ENCODE measurements at regions not wholly inside any gene's neighbourhood (a gene's known extent, or its start where the extent isn't known, plus 50 kb on each side); places are given as distances from the start of the nearest gene placed in this dataset.
"Not testable (repeated sequence)": the region's sequence is repeated elsewhere in the genome, so short reads cannot be mapped to it uniquely, and the experiment has no call there.

DNA sequence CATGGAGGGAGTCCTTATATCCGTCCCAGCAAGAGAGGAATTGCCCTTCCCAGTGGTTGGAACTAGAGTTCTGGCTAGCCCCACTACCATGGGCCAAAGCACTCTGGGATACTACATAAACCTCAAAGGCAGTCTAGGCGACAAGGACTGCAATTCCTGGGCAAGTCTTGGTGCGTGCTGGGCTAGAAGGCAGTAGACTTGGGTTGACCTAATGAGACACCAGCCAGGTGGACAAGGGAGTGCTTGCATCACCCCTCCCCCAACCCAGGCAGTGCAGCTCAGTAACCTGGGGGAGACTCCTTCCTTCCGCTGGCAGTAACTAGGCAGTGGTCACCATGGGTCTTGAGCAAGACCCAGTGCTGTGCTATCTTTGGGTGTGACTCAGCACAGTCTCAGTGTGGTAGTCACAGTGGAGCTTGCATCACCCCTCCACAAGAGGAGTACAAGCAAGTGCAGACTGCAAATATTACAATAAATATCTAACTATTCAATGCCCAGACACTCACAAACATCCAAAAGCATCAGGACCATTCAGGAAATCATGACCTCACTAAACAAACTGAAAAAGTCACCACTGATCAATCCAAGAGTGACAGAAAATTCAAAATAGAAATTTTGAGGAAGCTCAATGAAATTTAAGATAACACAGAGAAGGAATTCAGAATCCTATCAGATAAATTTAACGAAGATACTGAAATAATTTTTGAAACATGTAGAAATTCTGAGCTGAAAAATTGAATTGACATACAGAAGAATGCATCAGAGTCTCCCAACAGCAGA lies 84.7 kb upstream of the LYPLAL1 start:
- FAIRE-seq: no peak
- intact Hi-C loops (cut with DNase I): no loop called here
- H3K36me3 ChIP-seq: no peaks in the 10 kb centered on the region
- peak in 3 of 4 donors; percentile 53 to 92 (median 87) for ATAC-seq
- no peaks in the 10 kb centered on the region for H3K4me1 ChIP-seq
- no peaks in the 10 kb centered on the region for H3K27me3 ChIP-seq
- DNase-seq: peak in 3 of 6 donors; percentile 16 to 30 (median 26)
- H3K27ac ChIP-seq: no peak overlapping the region
- TF ChIP-seq, protein P1, sequence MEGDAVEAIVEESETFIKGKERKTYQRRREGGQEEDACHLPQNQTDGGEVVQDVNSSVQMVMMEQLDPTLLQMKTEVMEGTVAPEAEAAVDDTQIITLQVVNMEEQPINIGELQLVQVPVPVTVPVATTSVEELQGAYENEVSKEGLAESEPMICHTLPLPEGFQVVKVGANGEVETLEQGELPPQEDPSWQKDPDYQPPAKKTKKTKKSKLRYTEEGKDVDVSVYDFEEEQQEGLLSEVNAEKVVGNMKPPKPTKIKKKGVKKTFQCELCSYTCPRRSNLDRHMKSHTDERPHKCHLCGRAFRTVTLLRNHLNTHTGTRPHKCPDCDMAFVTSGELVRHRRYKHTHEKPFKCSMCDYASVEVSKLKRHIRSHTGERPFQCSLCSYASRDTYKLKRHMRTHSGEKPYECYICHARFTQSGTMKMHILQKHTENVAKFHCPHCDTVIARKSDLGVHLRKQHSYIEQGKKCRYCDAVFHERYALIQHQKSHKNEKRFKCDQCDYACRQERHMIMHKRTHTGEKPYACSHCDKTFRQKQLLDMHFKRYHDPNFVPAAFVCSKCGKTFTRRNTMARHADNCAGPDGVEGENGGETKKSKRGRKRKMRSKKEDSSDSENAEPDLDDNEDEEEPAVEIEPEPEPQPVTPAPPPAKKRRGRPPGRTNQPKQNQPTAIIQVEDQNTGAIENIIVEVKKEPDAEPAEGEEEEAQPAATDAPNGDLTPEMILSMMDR (IDR thresholded peaks at IDR 0.05): no peak
- H3K4me3 ChIP-seq: no peak overlapping the region
- H3K9me3 ChIP-seq: no peaks in the 10 kb centered on the region
- WGBS, 2 donors: 87 to 88% methylated on average over 5 of the region's 5 CpGs

DNA sequence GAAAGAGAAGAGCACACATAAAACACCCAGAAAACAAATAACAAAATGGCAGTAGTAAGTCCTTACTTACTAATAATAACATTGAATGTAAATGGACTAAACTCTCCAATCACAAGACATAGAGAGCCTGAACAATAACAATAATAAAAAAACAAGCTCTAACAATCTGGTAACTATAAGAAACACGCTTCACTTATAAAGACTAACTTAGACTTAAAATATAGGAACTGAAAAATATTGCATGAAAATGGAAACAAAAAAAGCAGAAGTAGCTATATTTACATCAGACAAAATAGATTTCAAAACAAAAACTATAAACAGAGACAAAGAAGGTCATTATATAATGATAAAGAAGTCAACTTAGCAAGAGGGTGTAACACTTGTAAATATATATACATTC lies 83.1 kb upstream of the LYPLAL1 start:
- intact Hi-C loops (cut with DNase I): no loop called here
- TF ChIP-seq, protein P1 (IDR thresholded peaks at IDR 0.05): no peak
- no peaks in the 10 kb centered on the region for H3K9me3 ChIP-seq
- no peaks in the 10 kb centered on the region for H3K4me1 ChIP-seq
- no peaks in the 10 kb centered on the region for H3K36me3 ChIP-seq
- 90 to 96% methylated on average over 1 of the region's 1 CpG for WGBS, 2 donors
- H3K27me3 ChIP-seq: no peaks in the 10 kb centered on the region
- no peak overlapping the region for H3K27ac ChIP-seq
- DNase-seq (no peak), ATAC-seq (no peak), FAIRE-seq (peak; percentile 47)
- H3K4me3 ChIP-seq: no peak overlapping the region

DNA sequence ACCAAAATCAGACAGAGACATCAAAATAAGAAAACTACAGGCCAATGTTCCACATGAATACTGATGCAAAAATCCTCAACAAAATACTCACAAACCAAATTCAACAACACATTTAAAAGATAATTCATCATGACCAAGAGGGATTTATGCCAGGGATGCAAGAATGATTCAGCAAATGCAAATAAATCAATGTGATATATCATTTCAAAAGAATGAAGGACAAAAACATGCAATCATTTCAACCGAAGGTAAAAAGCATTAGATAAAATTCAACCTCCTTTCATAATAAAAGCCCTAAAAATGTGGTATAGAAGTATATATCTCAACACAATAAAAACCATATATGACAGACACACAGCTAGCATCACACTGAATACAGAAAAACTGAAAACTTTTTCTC lies 81.5 kb upstream of the LYPLAL1 start:
- no peak overlapping the region for H3K27ac ChIP-seq
- WGBS, 2 donors: 33 to 34% methylated on average over 1 of the region's 1 CpG
- TF ChIP-seq, protein P1 (IDR thresholded peaks at IDR 0.05): no peak
- no peaks in the 10 kb centered on the region for H3K27me3 ChIP-seq
- ATAC-seq (no peak), DNase-seq (no peak), FAIRE-seq (no peak)
- no peaks in the 10 kb centered on the region for H3K4me1 ChIP-seq
- intact Hi-C loops (cut with DNase I): no loop called here
- no peaks in the 10 kb centered on the region for H3K36me3 ChIP-seq
- no peaks in the 10 kb centered on the region for H3K9me3 ChIP-seq
- no peak overlapping the region for H3K4me3 ChIP-seq

DNA sequence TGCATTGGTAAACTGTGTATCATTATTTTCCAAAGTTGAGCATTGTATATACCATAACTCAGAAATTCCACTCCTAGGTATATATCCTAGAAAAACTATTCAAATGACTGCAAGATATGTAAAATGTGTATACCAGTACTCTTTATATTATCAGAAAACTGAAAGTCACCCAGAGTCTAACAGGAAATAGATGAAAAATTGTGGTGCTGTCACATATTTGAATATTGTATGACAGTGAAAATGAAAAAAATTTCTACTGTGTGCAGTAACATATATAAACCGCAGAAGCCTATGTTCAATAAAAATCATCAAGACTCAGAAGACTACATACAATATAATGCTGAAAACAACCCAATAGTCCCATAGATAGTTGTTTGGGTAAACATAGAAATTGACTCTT lies 74.4 kb upstream of the LYPLAL1 start:
- H3K27me3 ChIP-seq: no peaks in the 10 kb centered on the region
- FAIRE-seq (no peak), DNase-seq (no peak), ATAC-seq (no peak)
- H3K36me3 ChIP-seq: no peaks in the 10 kb centered on the region
- no peak overlapping the region for H3K27ac ChIP-seq
- TF ChIP-seq, protein P1 (IDR thresholded peaks at IDR 0.05): no peak
- H3K9me3 ChIP-seq: no peaks in the 10 kb centered on the region
- H3K4me1 ChIP-seq: no peaks in the 10 kb centered on the region
- intact Hi-C loops (cut with DNase I): no loop called here
- no peak overlapping the region for H3K4me3 ChIP-seq
- WGBS, 2 donors: 51 to 90% methylated on average over 1 of the region's 1 CpG

DNA sequence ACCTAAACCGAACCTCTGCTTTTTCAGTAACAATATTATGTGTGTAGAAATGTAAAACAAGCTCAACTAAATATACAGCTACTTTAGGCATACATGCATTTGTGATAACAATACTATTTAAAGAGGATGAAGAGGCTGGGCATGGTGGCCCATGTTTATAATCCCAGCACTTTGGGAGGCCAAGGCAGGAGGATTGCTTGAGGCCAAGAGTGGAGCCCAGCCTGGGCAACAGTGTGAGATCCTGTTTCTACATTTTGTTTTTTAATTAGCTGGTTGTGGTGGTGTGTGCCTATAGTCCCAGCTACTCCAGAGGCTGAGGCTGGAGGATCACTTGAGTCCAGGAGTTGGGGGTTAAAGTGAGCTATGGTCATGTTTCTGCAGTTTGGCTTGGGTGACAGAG lies 73.6 kb upstream of the LYPLAL1 start:
- H3K36me3 ChIP-seq: no peaks in the 10 kb centered on the region
- ATAC-seq: no peak
- 43 to 97% methylated on average over 1 of the region's 1 CpG for WGBS, 2 donors
- no peak overlapping the region for H3K4me3 ChIP-seq
- FAIRE-seq: no peak
- intact Hi-C loops (cut with DNase I): no loop called here
- no peaks in the 10 kb centered on the region for H3K27me3 ChIP-seq
- no peaks in the 10 kb centered on the region for H3K4me1 ChIP-seq
- TF ChIP-seq, protein P1 (IDR thresholded peaks at IDR 0.05): no peak
- no peak overlapping the region for H3K27ac ChIP-seq
- no peaks in the 10 kb centered on the region for H3K9me3 ChIP-seq
- no peak for DNase-seq

DNA sequence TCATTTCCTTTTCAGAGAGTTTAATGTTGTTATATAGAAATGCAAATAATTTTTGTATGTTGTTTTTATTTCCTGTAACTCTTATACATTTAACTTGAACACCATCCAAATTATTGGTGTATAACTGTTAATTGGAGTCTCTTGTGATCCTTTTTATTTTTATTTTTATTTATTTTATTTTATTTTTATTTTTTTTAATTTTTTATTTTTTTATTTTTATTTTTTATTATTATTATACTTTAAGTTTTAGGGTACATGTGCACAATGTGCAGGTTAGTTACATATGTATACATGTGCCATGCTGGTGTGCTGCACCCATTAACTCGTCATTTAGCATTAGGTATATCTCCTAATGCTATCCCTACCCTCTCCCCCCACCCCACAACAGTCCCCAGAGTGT lies 71.2 kb upstream of the LYPLAL1 start:
- H3K36me3 ChIP-seq; H3K4me3 ChIP-seq; H3K27me3 ChIP-seq; DNase-seq; ATAC-seq; H3K4me1 ChIP-seq; FAIRE-seq; H3K27ac ChIP-seq; intact Hi-C loops (cut with DNase I); H3K9me3 ChIP-seq: not testable (repeated sequence)
- 92% methylated on average over 1 of the region's 1 CpG; no CpG with 5 or more reads in 1 of the 2 donors for WGBS, 2 donors

All from pancreas (tissue), 10 donors.